Spleen (tissue), 7 donors: ENCODE measurements at regions not wholly inside any gene's neighbourhood (a gene's known extent, or its start where the extent isn't known, plus 50 kb on each side); places are given as distances from the start of the nearest gene placed in this dataset.

Source experiments
- CTCF ChIP-seq, 11 experiments: fragments of 200-600 bp in 7 of 11; fragments of 450-650 bp in 4 of 11; sonication (generic) in 4 of 11; IDR thresholded peaks in 8 of 11; conservative IDR thresholded peaks in 3 of 11; 1 replicate in 7 of 11; 2 replicates in 4 of 11; pipeline versions ENCODE4 v1.4.0 to v1.8.0; 2016 to 2021; ENCODE audit warnings: antibody characterized with exemption in 11 of 11, inconsistent platforms in 4 of 11, mild to moderate bottlenecking in 1 of 11
- POLR2A ChIP-seq, 3 donors: fragments of 450-650 bp; IDR thresholded peaks; one replicate each; pipeline ENCODE4 v1.5.1; 2017; ENCODE audit warnings: antibody characterized with exemption in 3 of 3, mild to moderate bottlenecking in 1 of 3
- POLR2AphosphoS5 ChIP-seq, 3 donors: sonication (generic); formaldehyde crosslinking; IDR thresholded peaks; one replicate each; pipeline ENCODE4 v1.5.1; 2017; ENCODE audit warnings: antibody characterized with exemption in 3 of 3
- donor health status: DM: no; HTN: no; CAD: no; lungs with moderate emphysema.
- donor health status: DM: no; HTN: no; CAD: no.
- donor health status: DM: no; HTN: no; CAD: no.

GRCh38 chr1:5622412-5622811 lies 369.8 kb downstream of the NPHP4 start:
- TF ChIP-seq CTCF (IDR thresholded peaks at IDR 0.05 in 8 of 11, conservative IDR thresholded peaks at IDR 0.05 in 3 of 11) (no peak), POLR2A (IDR thresholded peaks at IDR 0.05) (no peak), POLR2AphosphoS5 (IDR thresholded peaks at IDR 0.05) (no peak)
